GM13977 (cell line): ENCODE measurements at regions not wholly inside any gene's neighbourhood (a gene's known extent, or its start where the extent isn't known, plus 50 kb on each side); places are given as distances from the start of the nearest gene placed in this dataset.
A peak's percentile ranks its signal among the peaks of the same experiment; 100 is the strongest.

Source experiments
- DNase-seq: peaks from one replicate; pipeline ENCODE4 v3.0.0; 2012; ENCODE audit warnings: low spot score
- CTCF ChIP-seq: IDR thresholded peaks from 2 replicates; pipeline ENCODE4 v1.5.1; 2012; ENCODE audit warnings: mild to moderate bottlenecking, control low read depth; ENCODE audit not compliant: insufficient read depth; ENCODE audit errors: extremely low read depth, missing control alignments
- in situ Hi-C: fragments of 300-500 bp; cut with MboI; formaldehyde crosslinking; loops from one replicate; pipeline ENCODE4 v1.12.0; 2022; ENCODE audit warnings: low sequenced_read_pairs, low pct_unique_long_range_greater_than_20kb, mixed read lengths, inconsistent platforms; ENCODE audit not compliant: unreplicated experiment

GRCh38 chr11:121368364-121369240, 76.0 kb downstream of the SC5D start:
- TF ChIP-seq CTCF, result no peak
- DNase-seq, result no peak
- in situ Hi-C loops, result no loop called here

- DNase-seq, result no peak
- TF ChIP-seq CTCF, result no peak
- in situ Hi-C loops, result no loop called here
Observed at GRCh38 chr11:121369366-121369765, 76.8 kb downstream of the SC5D start.

- TF ChIP-seq CTCF, result no peak
- DNase-seq, result no peak
- in situ Hi-C loops, result no loop called here
Observed at GRCh38 chr11:121372028-121372427, 79.5 kb downstream of the SC5D start.

- DNase-seq, result peak; percentile 44
- in situ Hi-C loops, result no loop called here
- TF ChIP-seq CTCF, result no peak
Observed at GRCh38 chr11:121372671-121373429, 79.3 kb upstream of the SORL1 start.

- in situ Hi-C loops, result no loop called here
- DNase-seq, result no peak
- TF ChIP-seq CTCF, result no peak
Observed at GRCh38 chr11:121374286-121374985, 77.7 kb upstream of the SORL1 start.

- no peak for TF ChIP-seq CTCF
- in situ Hi-C loops, result no loop called here
- DNase-seq, result no peak
Observed at GRCh38 chr11:121376130-121376529, 76.0 kb upstream of the SORL1 start.
